BLaER1 treated with 17β-estradiol and CSF1 and Interleukin-3, amounts not matched to agents 10 nM and 100 nM (cell line): ENCODE measurements at regions not wholly inside any gene's neighbourhood (a gene's known extent, or its start where the extent isn't known, plus 50 kb on each side); places are given as distances from the start of the nearest gene placed in this dataset.

ENCODE experiments used
- H3K27ac ChIP-seq, 11 experiments: shearing (Covaris generic); formaldehyde crosslinking; 2 replicates each; pipeline ENCODE4 v1.8.1; 2022
- H3K27me3 ChIP-seq, 11 experiments: shearing (Covaris generic); formaldehyde crosslinking; 2 replicates each; pipeline ENCODE4 v1.8.1; 2022
- H3K36me3 ChIP-seq, 11 experiments: shearing (Covaris generic); formaldehyde crosslinking; 2 replicates each; pipeline ENCODE4 v1.8.1; 2022
- H3K4me1 ChIP-seq, 10 experiments: shearing (Covaris generic); formaldehyde crosslinking; 2 replicates each; pipeline ENCODE4 v1.8.1; 2022
- H3K4me2 ChIP-seq, 11 experiments: shearing (Covaris generic); formaldehyde crosslinking; 2 replicates each; pipeline ENCODE4 v1.8.1; 2022
- H3K4me3 ChIP-seq, 10 experiments: shearing (Covaris generic); formaldehyde crosslinking; 2 replicates each; pipeline ENCODE4 v1.8.1; 2022
- H3K9ac ChIP-seq, 11 experiments: shearing (Covaris generic); formaldehyde crosslinking; 2 replicates each; pipeline ENCODE4 v1.8.1; 2022
- H3K9me3 ChIP-seq, 11 experiments: shearing (Covaris generic); formaldehyde crosslinking; replicated peaks in 1 of 11; 2 replicates each; pipeline ENCODE4 v1.8.1; 2022
- H4K20me1 ChIP-seq, 11 experiments: shearing (Covaris generic); formaldehyde crosslinking; 2 replicates each; pipeline ENCODE4 v1.8.1; 2022
- Cebpa-rat ChIP-seq, 11 experiments: shearing (Covaris generic); IDR thresholded peaks; 2 replicates each; pipeline ENCODE4 v1.8.1; 2022

DNA sequence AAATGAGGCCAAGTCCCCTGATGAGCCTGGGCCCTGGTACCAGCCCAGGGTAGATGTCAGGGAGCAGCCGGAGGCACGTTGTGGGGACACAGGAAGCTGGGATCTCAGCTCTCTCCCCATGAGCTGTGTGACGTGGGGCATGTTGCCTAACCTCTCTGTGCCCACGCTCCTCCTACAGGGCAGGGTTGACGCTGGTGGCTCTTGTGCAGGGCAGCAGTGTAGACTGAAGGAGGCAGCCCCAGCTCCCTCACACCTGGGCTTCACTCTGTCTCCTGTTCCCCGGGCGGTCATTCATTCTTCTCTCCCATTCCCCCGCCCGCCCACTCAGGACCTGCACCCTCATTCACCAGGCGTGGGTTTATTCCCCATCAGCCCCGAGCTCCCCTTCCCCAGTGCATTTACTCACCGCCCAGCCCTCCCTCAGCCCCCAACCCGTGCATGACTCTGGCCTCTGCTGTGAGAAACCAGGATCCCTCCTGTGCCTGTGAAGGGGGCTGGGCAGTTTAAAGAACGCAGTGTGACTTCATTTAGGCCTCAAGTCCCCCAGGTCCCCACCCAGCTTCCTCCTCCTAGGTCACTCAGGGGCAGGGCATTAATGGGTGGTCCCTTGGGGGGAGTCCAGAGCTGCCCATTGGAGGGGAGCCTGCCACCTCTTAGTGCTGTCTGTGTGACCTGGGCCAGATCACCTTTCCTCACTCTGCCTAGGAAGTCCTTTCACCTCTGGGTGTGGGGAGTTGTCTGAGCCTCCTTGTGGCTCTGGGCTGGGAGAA lies 285.7 kb downstream of the PTPRU start:
- H3K4me1 ChIP-seq = peaks cover 0 to 4% (median 2%) of the 10 kb centered on the region in 10 experiments; a peak in 9 of 20 replicates
- H4K20me1 ChIP-seq = no peaks in the 10 kb centered on the region
- no peak overlapping the region for H3K9ac ChIP-seq
- H3K4me3 ChIP-seq = no peak overlapping the region
- no peaks in the 10 kb centered on the region; a peak in 2 of 22 replicates for H3K27me3 ChIP-seq
- H3K9me3 ChIP-seq = no peaks in the 10 kb centered on the region
- no peak overlapping the region for H3K4me2 ChIP-seq
- no peaks in the 10 kb centered on the region for H3K36me3 ChIP-seq
- no peak overlapping the region for H3K27ac ChIP-seq
- no peak for TF ChIP-seq Cebpa-rat (IDR thresholded peaks at IDR 0.05)

DNA sequence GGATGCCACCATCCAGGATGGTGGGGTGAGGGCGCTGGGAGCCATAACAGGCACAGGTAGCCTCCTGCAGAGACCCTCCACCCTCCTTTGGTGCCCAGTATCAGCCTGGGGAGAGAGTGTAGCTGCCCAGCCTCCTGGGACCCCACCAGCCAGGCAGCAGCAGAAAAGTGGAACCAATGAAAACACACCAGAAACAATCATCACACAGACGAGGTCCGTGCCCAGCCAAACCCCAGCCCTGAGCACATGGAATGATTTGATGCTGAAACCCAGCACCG lies 285.1 kb downstream of the PTPRU start:
- Histone ChIP-seq H3K27me3 (no peaks in the 10 kb centered on the region), H3K9ac (no peak overlapping the region), H3K4me3 (no peak overlapping the region), H3K27ac (no peak overlapping the region), H3K36me3 (no peaks in the 10 kb centered on the region), H3K4me2 (no peak overlapping the region), H4K20me1 (no peaks in the 10 kb centered on the region), H3K9me3 (no peaks in the 10 kb centered on the region), H3K4me1 (peaks cover 0 to 10% (median 7%) of the 10 kb centered on the region in 10 experiments; a peak in 10 of 20 replicates)
- TF ChIP-seq Cebpa-rat (IDR thresholded peaks at IDR 0.05) = no peak

- Histone ChIP-seq H3K4me3 (no peak overlapping the region), H4K20me1 (no peaks in the 10 kb centered on the region), H3K36me3 (no peaks in the 10 kb centered on the region), H3K27ac (no peak overlapping the region), H3K9ac (no peak overlapping the region), H3K4me2 (no peak overlapping the region), H3K9me3 (no peaks in the 10 kb centered on the region), H3K27me3 (no peaks in the 10 kb centered on the region), H3K4me1 (peaks cover 0 to 10% (median 7%) of the 10 kb centered on the region in 10 experiments; a peak in 10 of 20 replicates)
- no peak for TF ChIP-seq Cebpa-rat (IDR thresholded peaks at IDR 0.05)
These were observed 284.5 kb downstream of the PTPRU start for GRCh38 chr1:29520571-29521437.

DNA sequence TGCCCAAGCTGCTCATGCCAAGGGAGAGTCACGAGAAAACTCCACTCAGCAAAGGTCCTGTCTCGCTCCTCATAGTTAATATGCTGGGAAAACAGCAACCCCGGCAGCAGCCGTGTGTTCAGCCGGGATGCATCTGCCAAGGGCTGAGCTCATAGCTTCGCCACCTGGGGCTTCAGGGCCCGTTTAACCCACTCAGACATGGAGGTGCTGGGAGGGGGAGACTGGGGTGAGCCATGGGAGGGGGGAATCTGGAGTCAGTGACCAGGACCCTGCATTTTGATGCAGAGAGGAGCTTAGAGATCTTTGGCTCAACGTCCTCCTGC lies 283.4 kb downstream of the PTPRU start:
- H3K4me1 ChIP-seq = peaks cover 0 to 17% (median 14%) of the 10 kb centered on the region in 10 experiments; a peak in 13 of 20 replicates
- no peaks in the 10 kb centered on the region for H3K9me3 ChIP-seq
- H4K20me1 ChIP-seq = no peaks in the 10 kb centered on the region
- no peak overlapping the region for H3K9ac ChIP-seq
- no peak overlapping the region for H3K4me3 ChIP-seq
- H3K4me2 ChIP-seq = no peak overlapping the region
- TF ChIP-seq Cebpa-rat (IDR thresholded peaks at IDR 0.05) = no peak
- no peaks in the 10 kb centered on the region for H3K27me3 ChIP-seq
- no peaks in the 10 kb centered on the region for H3K36me3 ChIP-seq
- H3K27ac ChIP-seq = no peak overlapping the region

GRCh38 chr1:29519108-29519787 lies 282.9 kb downstream of the PTPRU start:
- no peak for TF ChIP-seq Cebpa-rat (IDR thresholded peaks at IDR 0.05)
- Histone ChIP-seq H3K27me3 (no peaks in the 10 kb centered on the region), H3K36me3 (no peaks in the 10 kb centered on the region), H3K4me2 (no peak overlapping the region), H3K27ac (no peak overlapping the region), H3K4me3 (no peak overlapping the region), H3K9me3 (no peaks in the 10 kb centered on the region), H4K20me1 (no peaks in the 10 kb centered on the region), H3K4me1 (peaks cover 0 to 22% (median 19%) of the 10 kb centered on the region in 10 experiments; a peak in 13 of 20 replicates), H3K9ac (no peak overlapping the region)

DNA sequence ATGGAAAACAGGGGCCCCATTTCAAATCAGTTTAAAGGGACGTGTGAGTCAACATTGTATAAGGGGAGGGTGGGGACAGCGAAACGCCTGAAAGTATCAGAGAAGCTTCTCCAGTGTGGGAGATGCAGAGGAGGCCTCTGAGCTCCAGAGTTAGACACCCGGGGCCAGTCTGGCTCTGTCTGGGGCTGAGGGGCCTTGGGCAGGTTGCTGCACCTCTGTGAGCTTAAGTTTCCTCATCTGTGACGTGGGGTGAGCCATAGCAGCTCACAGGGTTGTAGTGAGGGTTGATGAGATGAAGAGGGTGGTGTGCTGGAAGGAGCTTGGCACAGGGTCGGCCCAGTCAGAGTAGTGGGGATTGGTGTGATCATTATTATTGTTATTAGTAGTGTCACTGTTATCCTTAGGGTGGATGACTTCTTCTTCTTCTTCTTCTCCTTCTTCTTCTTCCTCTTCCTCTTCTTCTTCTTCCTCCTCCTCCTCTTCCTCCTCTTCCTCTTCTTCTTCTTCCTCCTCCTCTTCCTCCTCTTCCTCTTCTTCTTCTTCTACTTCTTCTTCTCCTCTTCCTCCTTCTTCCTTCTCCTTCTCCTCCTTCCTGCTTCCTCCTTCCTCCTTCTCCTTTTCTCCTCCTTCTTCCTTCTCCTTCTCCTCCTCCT lies 282.0 kb downstream of the PTPRU start:
- no peak for TF ChIP-seq Cebpa-rat (IDR thresholded peaks at IDR 0.05)
- H3K27me3 ChIP-seq = no peaks in the 10 kb centered on the region
- H3K4me2 ChIP-seq = no peak overlapping the region
- no peak overlapping the region for H3K27ac ChIP-seq
- no peaks in the 10 kb centered on the region for H3K36me3 ChIP-seq
- no peak overlapping the region for H3K9ac ChIP-seq
- H3K9me3 ChIP-seq = no peaks in the 10 kb centered on the region
- H4K20me1 ChIP-seq = no peaks in the 10 kb centered on the region
- H3K4me1 ChIP-seq = peaks cover 0 to 24% (median 20%) of the 10 kb centered on the region in 10 experiments; a peak in 13 of 20 replicates
- H3K4me3 ChIP-seq = no peak overlapping the region

DNA sequence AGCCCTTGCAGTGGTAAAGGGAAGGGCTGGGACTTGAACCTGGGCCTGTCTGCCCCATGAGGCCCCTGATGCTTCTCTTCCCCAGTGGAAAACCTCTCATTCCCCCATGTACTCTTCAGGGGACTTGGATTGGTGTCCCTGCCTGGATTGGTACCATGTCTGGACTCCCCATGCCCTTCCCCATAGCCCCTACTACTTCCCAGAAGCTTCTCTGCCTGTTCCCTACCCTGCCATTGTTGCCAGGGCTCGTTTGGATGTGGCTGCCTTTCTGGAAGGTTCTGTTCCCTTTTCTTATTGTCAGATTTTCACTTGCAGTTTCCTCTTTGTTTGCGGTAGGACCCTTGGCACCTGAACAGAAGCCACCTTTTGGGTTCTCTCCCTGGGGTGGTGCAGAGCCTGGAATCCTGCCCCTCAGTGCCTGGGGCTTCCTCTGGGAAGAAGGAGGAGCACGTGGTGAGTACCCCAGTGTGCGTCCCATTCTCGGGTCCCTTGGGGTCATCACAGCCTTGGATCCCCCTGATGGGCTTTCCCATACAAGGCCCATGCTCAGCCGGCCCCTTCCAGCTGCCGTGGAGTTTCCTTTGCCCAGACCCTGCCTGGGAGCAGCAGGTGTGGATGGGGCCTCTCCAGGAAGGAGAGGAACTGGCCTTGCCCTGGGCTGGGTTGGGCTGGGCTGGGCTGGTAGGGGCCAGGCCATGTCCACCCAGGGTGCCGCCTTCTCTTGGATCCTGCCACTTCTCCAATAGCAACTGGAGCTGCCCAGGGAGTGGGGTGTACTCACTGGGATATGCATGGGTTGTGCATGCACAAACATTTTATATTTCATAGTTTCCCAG lies 281.1 kb downstream of the PTPRU start:
- Histone ChIP-seq H4K20me1 (no peaks in the 10 kb centered on the region), H3K4me1 (peaks cover 0 to 26% (median 21%) of the 10 kb centered on the region in 10 experiments; a peak in 14 of 20 replicates), H3K9me3 (no peaks in the 10 kb centered on the region), H3K4me2 (peak overlapping the region in 8 of 11 experiments; percentile 8 to 29 (median 18); a peak in 12 of 22 replicates), H3K9ac (no peak overlapping the region), H3K27me3 (no peaks in the 10 kb centered on the region), H3K4me3 (no peak overlapping the region), H3K27ac (no peak overlapping the region), H3K36me3 (no peaks in the 10 kb centered on the region)
- TF ChIP-seq Cebpa-rat (IDR thresholded peaks at IDR 0.05) = no peak

DNA sequence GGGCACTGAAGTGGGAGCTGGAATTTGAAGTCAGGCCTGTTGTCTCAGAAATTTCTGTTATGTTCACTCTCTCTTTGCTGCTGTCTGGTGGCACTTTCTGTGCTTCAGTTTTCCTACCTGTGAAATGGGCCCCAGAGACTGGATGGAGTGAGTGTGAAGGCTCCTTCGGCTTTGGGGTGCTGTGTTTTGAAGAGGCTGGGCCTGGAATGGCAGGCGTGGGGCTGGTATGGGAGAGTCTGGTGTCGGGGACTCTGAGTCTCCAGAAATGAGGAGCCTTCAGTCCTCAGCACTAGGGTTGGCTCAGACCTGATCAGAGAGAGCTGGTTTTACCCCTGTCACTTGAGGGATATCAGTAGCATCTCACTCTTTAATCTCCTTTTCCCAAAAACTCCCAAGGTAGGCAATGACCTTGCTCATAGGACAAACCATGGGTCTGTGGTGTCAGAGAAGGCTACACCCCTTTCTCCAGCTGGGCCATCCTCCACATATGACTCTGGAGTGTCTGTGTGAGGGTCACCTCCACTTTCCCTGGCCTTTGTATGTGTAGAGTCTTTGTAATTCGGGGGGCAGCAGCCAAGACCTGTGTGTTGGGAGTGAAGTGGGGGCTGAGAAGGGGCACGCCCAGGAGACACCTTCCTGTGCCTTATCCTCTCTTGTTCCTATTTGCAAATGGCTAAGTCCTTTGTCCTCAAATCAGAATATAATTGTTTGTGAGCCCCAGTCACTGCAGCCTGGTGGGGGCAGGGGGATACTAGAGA lies 279.9 kb downstream of the PTPRU start:
- H4K20me1 ChIP-seq = no peaks in the 10 kb centered on the region
- no peak overlapping the region for H3K9ac ChIP-seq
- no peak for TF ChIP-seq Cebpa-rat (IDR thresholded peaks at IDR 0.05)
- no peak overlapping the region for H3K4me3 ChIP-seq
- no peaks in the 10 kb centered on the region for H3K9me3 ChIP-seq
- H3K36me3 ChIP-seq = no peaks in the 10 kb centered on the region
- peaks cover 0 to 26% (median 21%) of the 10 kb centered on the region in 10 experiments; a peak in 14 of 20 replicates for H3K4me1 ChIP-seq
- peak overlapping the region in 8 of 11 experiments; percentile 8 to 29 (median 18); a peak in 10 of 22 replicates for H3K4me2 ChIP-seq
- no peaks in the 10 kb centered on the region for H3K27me3 ChIP-seq
- no peak overlapping the region for H3K27ac ChIP-seq
